ENCODE measurements at regions not wholly inside any gene's neighbourhood (a gene's known extent, or its start where the extent isn't known, plus 50 kb on each side); places are given as distances from the start of the nearest gene placed in this dataset.

DNA sequence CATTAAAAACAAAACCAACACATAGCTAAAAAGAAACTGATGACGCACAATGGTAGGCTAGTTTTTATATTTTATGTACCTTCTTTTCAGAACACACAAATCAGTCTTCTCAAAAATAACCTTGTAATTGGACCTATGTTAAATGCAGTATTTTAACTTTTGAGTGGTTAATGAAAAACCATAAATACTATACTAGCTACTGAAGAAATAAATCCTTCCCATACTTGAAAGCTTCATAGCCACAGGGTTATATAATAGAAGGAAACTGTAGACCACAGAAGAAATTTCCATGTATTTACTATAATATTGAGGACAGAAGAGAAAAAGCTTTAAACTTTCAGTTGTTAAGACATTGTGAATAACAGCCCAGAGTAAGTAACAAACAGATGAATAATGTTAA lies 1094.3 kb upstream of the SLC10A2 start:
- Histone ChIP-seq H3K9ac (no peak overlapping the region), H2AFZ (ENCODE audit: low read depth) (no peak overlapping the region), H3K4me1 (ENCODE audit: low read depth, poor library complexity, severe bottlenecking) (no peaks in the 10 kb centered on the region), H3K27me3 (ENCODE audit: insufficient read depth, low read depth) (no peaks in the 10 kb centered on the region), H4K20me1 (ENCODE audit: insufficient read depth) (no peaks in the 10 kb centered on the region), H3K36me3 (ENCODE audit: insufficient read depth) (no peaks in the 10 kb centered on the region), H3K4me2 (no peak overlapping the region), H3K27ac (no peak overlapping the region), H3K79me2 (ENCODE audit: insufficient read depth, low read depth) (no peaks in the 10 kb centered on the region), H3K4me3 (IDR thresholded peaks at IDR 0.05; ENCODE audit: insufficient read depth, low read depth, low read length) (no peak overlapping the region)
- TF ChIP-seq, protein P1, sequence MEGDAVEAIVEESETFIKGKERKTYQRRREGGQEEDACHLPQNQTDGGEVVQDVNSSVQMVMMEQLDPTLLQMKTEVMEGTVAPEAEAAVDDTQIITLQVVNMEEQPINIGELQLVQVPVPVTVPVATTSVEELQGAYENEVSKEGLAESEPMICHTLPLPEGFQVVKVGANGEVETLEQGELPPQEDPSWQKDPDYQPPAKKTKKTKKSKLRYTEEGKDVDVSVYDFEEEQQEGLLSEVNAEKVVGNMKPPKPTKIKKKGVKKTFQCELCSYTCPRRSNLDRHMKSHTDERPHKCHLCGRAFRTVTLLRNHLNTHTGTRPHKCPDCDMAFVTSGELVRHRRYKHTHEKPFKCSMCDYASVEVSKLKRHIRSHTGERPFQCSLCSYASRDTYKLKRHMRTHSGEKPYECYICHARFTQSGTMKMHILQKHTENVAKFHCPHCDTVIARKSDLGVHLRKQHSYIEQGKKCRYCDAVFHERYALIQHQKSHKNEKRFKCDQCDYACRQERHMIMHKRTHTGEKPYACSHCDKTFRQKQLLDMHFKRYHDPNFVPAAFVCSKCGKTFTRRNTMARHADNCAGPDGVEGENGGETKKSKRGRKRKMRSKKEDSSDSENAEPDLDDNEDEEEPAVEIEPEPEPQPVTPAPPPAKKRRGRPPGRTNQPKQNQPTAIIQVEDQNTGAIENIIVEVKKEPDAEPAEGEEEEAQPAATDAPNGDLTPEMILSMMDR (conservative IDR thresholded peaks at IDR 0.05; ENCODE audit: low read depth, low read length): no peak

DNA sequence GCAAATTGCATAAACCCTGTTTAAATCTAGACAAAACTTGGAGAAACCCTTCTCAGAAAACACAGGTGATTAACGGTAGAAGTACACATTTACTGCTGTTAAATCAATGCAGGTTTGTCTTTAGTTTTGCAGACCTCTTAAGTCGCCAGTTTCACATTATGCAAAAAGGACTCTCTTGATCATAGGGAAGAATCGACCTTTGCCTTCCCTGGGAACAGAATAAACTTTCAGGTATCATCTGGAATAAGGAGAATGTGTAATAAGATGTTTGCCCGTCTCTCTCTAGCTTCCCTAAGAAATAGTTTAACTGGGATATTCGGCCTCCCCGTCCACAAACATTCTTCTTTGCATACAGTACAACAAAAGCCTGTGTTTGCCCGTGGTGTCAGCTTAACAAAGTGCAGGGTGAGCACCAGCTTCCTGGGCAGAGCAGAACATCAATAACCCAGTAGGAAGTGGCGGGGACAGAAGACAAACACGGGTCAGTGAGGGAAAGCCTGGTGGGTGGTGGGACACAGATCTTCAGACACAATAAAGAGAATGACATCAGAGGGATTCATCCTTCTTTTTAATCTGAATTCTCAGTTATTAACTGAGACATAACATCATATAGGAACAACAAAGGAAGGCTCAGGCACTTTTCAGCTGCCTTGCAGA lies 1077.7 kb upstream of the SLC10A2 start:
- no peaks in the 10 kb centered on the region for H3K27me3 ChIP-seq (ENCODE audit: insufficient read depth, low read depth)
- H3K4me1 ChIP-seq (ENCODE audit: low read depth, poor library complexity, severe bottlenecking): no peaks in the 10 kb centered on the region
- H3K4me3 ChIP-seq (IDR thresholded peaks at IDR 0.05; ENCODE audit: insufficient read depth, low read depth, low read length): no peak overlapping the region
- H3K9ac ChIP-seq: no peak overlapping the region
- no peaks in the 10 kb centered on the region for H3K36me3 ChIP-seq (ENCODE audit: insufficient read depth)
- no peak overlapping the region for H3K27ac ChIP-seq
- H4K20me1 ChIP-seq (ENCODE audit: insufficient read depth): no peaks in the 10 kb centered on the region
- H3K4me2 ChIP-seq: no peak overlapping the region
- H2AFZ ChIP-seq (ENCODE audit: low read depth): no peak overlapping the region
- TF ChIP-seq, protein P1 (conservative IDR thresholded peaks at IDR 0.05; ENCODE audit: low read depth, low read length): no peak
- no peaks in the 10 kb centered on the region for H3K79me2 ChIP-seq (ENCODE audit: insufficient read depth, low read depth)

DNA sequence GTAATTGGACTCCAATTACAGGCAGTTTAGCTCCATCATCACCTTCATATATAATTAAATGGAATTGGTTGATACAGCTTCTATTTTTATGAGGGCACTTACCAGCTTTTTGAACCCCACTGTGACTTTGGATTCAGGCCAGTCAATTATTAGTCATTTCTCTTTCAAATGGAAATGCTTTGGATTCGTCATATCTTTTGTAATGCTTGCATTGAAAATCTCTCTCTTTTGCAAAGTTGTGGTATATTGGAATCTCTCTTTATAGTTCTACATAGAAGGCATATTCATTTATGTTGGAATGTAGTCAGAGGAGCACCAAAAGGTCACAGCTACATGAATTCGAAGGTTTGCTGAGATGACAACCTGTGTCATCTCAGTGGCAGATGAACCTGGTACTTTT lies 1074.3 kb upstream of the SLC10A2 start:
- Histone ChIP-seq H4K20me1 (ENCODE audit: insufficient read depth) (no peaks in the 10 kb centered on the region), H3K4me3 (IDR thresholded peaks at IDR 0.05; ENCODE audit: insufficient read depth, low read depth, low read length) (no peak overlapping the region), H3K9ac (no peak overlapping the region), H3K27ac (no peak overlapping the region), H3K79me2 (ENCODE audit: insufficient read depth, low read depth) (no peaks in the 10 kb centered on the region), H2AFZ (ENCODE audit: low read depth) (no peak overlapping the region), H3K36me3 (ENCODE audit: insufficient read depth) (no peaks in the 10 kb centered on the region), H3K27me3 (ENCODE audit: insufficient read depth, low read depth) (no peaks in the 10 kb centered on the region), H3K4me2 (no peak overlapping the region), H3K4me1 (ENCODE audit: low read depth, poor library complexity, severe bottlenecking) (no peaks in the 10 kb centered on the region)
- TF ChIP-seq, protein P1 (conservative IDR thresholded peaks at IDR 0.05; ENCODE audit: low read depth, low read length): no peak

DNA sequence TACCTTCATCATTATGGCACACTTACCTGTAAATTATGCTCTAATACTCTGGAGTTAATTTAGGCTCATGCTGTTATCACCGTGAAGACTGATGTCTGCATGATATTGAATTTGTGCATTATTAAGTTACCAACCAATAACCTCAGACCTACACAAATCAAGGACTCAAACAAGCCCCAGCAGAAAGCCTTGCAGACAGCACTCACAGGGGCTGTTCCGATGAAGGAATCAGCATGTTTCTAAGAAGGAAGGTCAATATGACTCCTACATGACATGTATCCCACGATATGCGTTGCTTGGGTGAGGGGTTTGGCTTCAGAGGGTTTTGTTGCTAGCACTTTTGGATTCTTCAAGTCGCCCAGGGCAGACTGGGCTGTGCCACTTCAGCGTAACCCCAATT lies 1071.2 kb upstream of the SLC10A2 start:
- Histone ChIP-seq H3K9ac (no peak overlapping the region), H3K79me2 (ENCODE audit: insufficient read depth, low read depth) (no peaks in the 10 kb centered on the region), H2AFZ (ENCODE audit: low read depth) (no peak overlapping the region), H3K4me3 (IDR thresholded peaks at IDR 0.05; ENCODE audit: insufficient read depth, low read depth, low read length) (no peak overlapping the region), H3K27me3 (ENCODE audit: insufficient read depth, low read depth) (no peaks in the 10 kb centered on the region), H3K36me3 (ENCODE audit: insufficient read depth) (no peaks in the 10 kb centered on the region), H3K4me1 (ENCODE audit: low read depth, poor library complexity, severe bottlenecking) (no peaks in the 10 kb centered on the region), H3K27ac (no peak overlapping the region), H4K20me1 (ENCODE audit: insufficient read depth) (no peaks in the 10 kb centered on the region), H3K4me2 (no peak overlapping the region)
- TF ChIP-seq, protein P1 (conservative IDR thresholded peaks at IDR 0.05; ENCODE audit: low read depth, low read length): no peak

All from KMS-11 (cell line).